Osteoblast (primary cell): ENCODE measurements at regions not wholly inside any gene's neighbourhood (a gene's known extent, or its start where the extent isn't known, plus 50 kb on each side); places are given as distances from the start of the nearest gene placed in this dataset.

Experiments used
- DNase-seq: peaks from one replicate; pipeline ENCODE4 v3.0.0; 2011; ENCODE audit warnings: low spot score, mixed read lengths; ENCODE audit not compliant: insufficient read length; ENCODE audit errors: missing footprints
- H2AFZ ChIP-seq: 2 replicates; pipeline ENCODE4 v1.6.0; 2011; ENCODE audit warnings: mild to moderate bottlenecking, low read length
- H3K27ac ChIP-seq: 2 replicates; pipeline ENCODE4 v1.5.1; 2011; ENCODE audit warnings: mild to moderate bottlenecking, low read depth, low read length, moderate library complexity
- H3K27me3 ChIP-seq: 2 replicates; pipeline ENCODE4 v1.6.0; 2012; ENCODE audit warnings: mild to moderate bottlenecking, control low read depth, inconsistent platforms, low read length, moderate library complexity; ENCODE audit not compliant: insufficient read depth
- H3K36me3 ChIP-seq: 2 replicates; pipeline ENCODE4 v1.5.1; 2011; ENCODE audit warnings: mild to moderate bottlenecking, low read length, control low read depth, moderate library complexity; ENCODE audit not compliant: insufficient read depth
- H3K4me1 ChIP-seq: 2 replicates; pipeline ENCODE4 v1.5.1; 2011; ENCODE audit warnings: mild to moderate bottlenecking, low read length, control low read depth, moderate library complexity; ENCODE audit not compliant: insufficient read depth
- H3K4me2 ChIP-seq: 2 replicates; pipeline ENCODE4 v1.6.0; 2011; ENCODE audit warnings: mild to moderate bottlenecking, low read length; ENCODE audit not compliant: insufficient read depth
- H3K4me3 ChIP-seq: fragments of 200-600 bp; sonication (generic); 3 replicates; pipeline ENCODE4 v1.5.1; 2012; ENCODE audit warnings: mild to moderate bottlenecking, low read length, inconsistent platforms; ENCODE audit not compliant: insufficient read depth
- H3K79me2 ChIP-seq: 2 replicates; pipeline ENCODE4 v1.6.0; 2012; ENCODE audit warnings: mild to moderate bottlenecking, low read length, control low read depth, inconsistent platforms; ENCODE audit not compliant: insufficient read depth
- H3K9me3 ChIP-seq: 2 replicates; pipeline ENCODE4 v1.5.1; 2011; ENCODE audit warnings: low read depth, low read length, control low read depth
- H4K20me1 ChIP-seq: 2 replicates; pipeline ENCODE4 v1.6.0; 2012; ENCODE audit warnings: mild to moderate bottlenecking, low read length, control low read depth; ENCODE audit not compliant: insufficient read depth
- TF ChIP-seq, protein P1 (sequence below): IDR thresholded peaks from 2 replicates; pipeline ENCODE4 v1.5.1; 2011; ENCODE audit warnings: mild to moderate bottlenecking, low read depth, low read length, moderate library complexity; ENCODE audit errors: extremely low read depth

DNA sequence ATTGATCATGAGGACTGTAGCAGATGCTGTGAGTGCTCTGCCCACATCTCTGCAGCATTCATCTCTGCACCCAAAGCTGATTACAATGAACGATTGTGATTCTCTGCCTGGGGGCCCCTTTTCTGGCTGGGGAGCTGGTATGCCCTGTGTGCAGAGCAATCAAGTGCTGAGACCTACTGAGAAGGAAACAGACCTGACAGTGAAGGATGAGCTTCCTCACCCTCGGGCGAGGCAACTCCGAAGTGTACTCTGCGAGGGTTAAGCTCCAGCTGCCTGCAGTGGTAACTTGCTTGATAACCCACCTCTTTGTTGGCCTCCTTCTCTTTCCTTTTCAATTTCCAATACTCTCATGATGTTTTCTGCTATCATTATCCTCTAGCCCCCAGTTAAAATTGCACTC lies 56.0 kb upstream of the ADRA1D start:
- no peak for DNase-seq
- no peak overlapping the region for H3K4me3 ChIP-seq
- H3K9me3 ChIP-seq = no peaks in the 10 kb centered on the region
- H2AFZ ChIP-seq = no peak overlapping the region
- peaks cover 4% of the 10 kb centered on the region for H3K27me3 ChIP-seq
- H4K20me1 ChIP-seq = no peaks in the 10 kb centered on the region
- H3K36me3 ChIP-seq = no peaks in the 10 kb centered on the region
- peaks cover 8% of the 10 kb centered on the region for H3K4me1 ChIP-seq
- no peak overlapping the region for H3K27ac ChIP-seq
- TF ChIP-seq, protein P1, sequence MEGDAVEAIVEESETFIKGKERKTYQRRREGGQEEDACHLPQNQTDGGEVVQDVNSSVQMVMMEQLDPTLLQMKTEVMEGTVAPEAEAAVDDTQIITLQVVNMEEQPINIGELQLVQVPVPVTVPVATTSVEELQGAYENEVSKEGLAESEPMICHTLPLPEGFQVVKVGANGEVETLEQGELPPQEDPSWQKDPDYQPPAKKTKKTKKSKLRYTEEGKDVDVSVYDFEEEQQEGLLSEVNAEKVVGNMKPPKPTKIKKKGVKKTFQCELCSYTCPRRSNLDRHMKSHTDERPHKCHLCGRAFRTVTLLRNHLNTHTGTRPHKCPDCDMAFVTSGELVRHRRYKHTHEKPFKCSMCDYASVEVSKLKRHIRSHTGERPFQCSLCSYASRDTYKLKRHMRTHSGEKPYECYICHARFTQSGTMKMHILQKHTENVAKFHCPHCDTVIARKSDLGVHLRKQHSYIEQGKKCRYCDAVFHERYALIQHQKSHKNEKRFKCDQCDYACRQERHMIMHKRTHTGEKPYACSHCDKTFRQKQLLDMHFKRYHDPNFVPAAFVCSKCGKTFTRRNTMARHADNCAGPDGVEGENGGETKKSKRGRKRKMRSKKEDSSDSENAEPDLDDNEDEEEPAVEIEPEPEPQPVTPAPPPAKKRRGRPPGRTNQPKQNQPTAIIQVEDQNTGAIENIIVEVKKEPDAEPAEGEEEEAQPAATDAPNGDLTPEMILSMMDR = no peak
- H3K4me2 ChIP-seq = no peak overlapping the region
- H3K79me2 ChIP-seq = no peaks in the 10 kb centered on the region

DNA sequence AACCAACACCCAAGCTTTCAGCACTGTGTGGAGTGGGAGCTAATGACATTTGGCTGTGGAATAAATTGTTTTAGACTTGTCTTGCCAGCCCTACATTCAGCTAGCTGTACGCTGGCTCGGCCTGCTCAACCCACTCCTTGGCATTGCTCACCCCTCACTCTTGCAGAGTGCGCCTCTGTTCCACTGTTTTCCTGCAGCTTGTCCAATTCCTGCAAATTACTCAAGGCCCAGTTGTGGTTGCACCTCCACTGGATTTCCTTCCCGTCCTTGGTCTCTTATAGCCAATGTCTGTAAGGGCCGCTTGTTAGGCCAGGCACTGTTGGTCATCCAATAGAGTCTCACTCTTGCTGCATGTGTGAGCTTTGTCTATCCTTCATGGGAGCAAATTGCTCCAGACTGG lies 55.5 kb upstream of the ADRA1D start:
- H2AFZ ChIP-seq = no peak overlapping the region
- H3K36me3 ChIP-seq = no peaks in the 10 kb centered on the region
- no peaks in the 10 kb centered on the region for H4K20me1 ChIP-seq
- H3K27me3 ChIP-seq = peaks cover 4% of the 10 kb centered on the region
- no peak overlapping the region for H3K4me3 ChIP-seq
- H3K4me1 ChIP-seq = peaks cover 3% of the 10 kb centered on the region
- H3K27ac ChIP-seq = no peak overlapping the region
- H3K9me3 ChIP-seq = no peaks in the 10 kb centered on the region
- no peak overlapping the region for H3K4me2 ChIP-seq
- TF ChIP-seq, protein P1 = no peak
- no peak for DNase-seq
- H3K79me2 ChIP-seq = no peaks in the 10 kb centered on the region

DNA sequence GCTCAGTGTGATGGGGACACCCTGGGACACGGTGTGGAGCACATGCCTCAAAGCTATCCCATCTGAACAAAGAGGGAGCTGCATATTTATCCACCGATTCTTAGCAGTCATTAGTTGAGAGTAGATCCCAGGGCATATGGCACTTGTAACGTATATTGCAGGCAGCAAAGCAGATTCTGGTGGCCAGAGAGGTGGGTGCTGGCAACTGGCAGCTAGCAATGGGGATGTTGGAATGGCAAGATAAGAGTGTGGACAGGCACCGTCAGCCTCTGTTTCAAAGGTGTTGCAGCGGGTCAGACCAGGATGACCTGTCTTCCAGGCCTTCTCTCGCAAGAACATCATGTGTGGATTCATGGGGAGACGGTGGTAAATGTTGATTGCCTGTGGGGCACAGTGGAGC lies 54.0 kb upstream of the ADRA1D start:
- Histone ChIP-seq H2AFZ (no peak overlapping the region), H3K4me2 (no peak overlapping the region), H3K36me3 (no peaks in the 10 kb centered on the region), H3K79me2 (no peaks in the 10 kb centered on the region), H3K4me3 (no peak overlapping the region), H3K9me3 (no peaks in the 10 kb centered on the region), H4K20me1 (no peaks in the 10 kb centered on the region), H3K27me3 (peaks cover 4% of the 10 kb centered on the region), H3K4me1 (no peaks in the 10 kb centered on the region), H3K27ac (no peak overlapping the region)
- DNase-seq = no peak
- TF ChIP-seq, protein P1 = no peak

DNA sequence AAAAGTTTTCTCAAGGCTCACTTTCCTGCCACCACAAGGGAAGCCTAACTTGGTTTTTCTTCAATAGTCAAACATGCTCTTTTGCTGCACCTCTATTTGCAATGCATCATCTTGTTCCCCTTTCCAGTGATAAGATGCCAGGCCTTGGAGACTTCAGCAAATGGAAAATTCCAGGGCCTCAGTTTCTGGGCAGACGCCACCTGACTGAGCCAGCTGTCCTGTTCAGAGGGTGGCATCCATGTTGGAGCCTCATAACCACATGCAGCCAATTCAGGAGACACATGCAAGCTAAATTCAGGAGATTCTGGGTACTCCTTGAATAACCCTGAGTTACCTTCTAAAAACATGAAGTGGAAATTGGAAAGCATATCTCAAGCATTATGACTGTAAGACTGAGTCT lies 51.8 kb upstream of the ADRA1D start:
- Histone ChIP-seq H2AFZ (no peak overlapping the region), H3K9me3 (no peaks in the 10 kb centered on the region), H3K36me3 (no peaks in the 10 kb centered on the region), H3K27ac (no peak overlapping the region), H3K27me3 (peaks cover 4% of the 10 kb centered on the region), H3K4me2 (no peak overlapping the region), H4K20me1 (no peaks in the 10 kb centered on the region), H3K4me1 (peaks cover 9% of the 10 kb centered on the region), H3K4me3 (no peak overlapping the region), H3K79me2 (no peaks in the 10 kb centered on the region)
- DNase-seq = no peak
- TF ChIP-seq, protein P1 = no peak
